ENCODE measurements at regions not wholly inside any gene's neighbourhood (a gene's known extent, or its start where the extent isn't known, plus 50 kb on each side); places are given as distances from the start of the nearest gene placed in this dataset.

DNA sequence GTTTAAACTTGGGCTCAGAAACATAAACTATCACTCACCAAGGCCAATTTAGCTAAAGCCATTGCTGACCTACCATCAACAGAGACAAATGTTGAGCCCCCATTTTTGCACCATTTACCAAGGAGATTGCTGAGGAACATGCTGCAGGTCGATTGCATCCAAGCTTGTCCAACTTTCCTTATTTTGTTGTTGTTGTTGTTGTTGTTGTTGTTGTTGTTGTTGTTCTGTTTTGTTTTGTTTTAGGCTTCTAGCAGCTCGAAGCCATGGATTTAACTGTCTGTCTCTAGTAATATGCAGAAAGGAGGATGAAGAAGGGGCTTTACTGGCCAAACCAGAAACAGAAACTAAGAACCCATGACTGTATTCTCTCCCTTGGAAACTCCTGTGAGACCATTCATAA is 571.5 kb downstream of the IRS1 start:
- TF ChIP-seq POLR2A (IDR thresholded peaks at IDR 0.05; ENCODE audit: low read depth, low read length), result no peak
- no peak for TF ChIP-seq POLR2AphosphoS5 (IDR thresholded peaks at IDR 0.05; ENCODE audit: low read depth, low read length)
- no peak for TF ChIP-seq TAF1 (IDR thresholded peaks at IDR 0.05; ENCODE audit: borderline replicate concordance, low read depth, low read length)

DNA sequence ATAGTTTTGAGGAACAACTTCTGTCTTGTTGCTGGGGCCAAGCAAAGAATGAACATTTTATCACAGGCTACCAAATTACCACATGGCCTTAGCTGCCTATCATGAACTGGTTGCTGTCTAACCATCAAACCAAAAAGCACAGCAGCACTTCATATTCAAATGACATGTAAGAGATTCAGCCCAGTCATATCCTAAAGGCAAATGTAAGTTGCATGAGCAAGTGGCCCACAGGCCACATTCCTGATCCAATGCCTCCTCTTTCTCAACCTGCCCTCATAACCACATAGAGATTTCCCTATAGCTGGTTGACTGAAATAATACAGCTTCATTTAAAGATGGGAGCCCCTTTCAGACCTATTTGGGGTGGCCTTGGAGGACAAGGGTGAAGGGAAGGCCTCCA is 572.3 kb downstream of the IRS1 start:
- DNase-seq (ENCODE audit: insufficient read length), result no peak
- FAIRE-seq, result no peak
- TF ChIP-seq TAF1 (IDR thresholded peaks at IDR 0.05; ENCODE audit: borderline replicate concordance, low read depth, low read length) (no peak), POLR2A (IDR thresholded peaks at IDR 0.05; ENCODE audit: low read depth, low read length) (no peak), POLR2AphosphoS5 (IDR thresholded peaks at IDR 0.05; ENCODE audit: low read depth, low read length) (no peak)

More for the DNA sequence above, 571.5 kb downstream of the IRS1 start:
- FAIRE-seq, result no peak
- DNase-seq (ENCODE audit: insufficient read length), result no peak

DNA sequence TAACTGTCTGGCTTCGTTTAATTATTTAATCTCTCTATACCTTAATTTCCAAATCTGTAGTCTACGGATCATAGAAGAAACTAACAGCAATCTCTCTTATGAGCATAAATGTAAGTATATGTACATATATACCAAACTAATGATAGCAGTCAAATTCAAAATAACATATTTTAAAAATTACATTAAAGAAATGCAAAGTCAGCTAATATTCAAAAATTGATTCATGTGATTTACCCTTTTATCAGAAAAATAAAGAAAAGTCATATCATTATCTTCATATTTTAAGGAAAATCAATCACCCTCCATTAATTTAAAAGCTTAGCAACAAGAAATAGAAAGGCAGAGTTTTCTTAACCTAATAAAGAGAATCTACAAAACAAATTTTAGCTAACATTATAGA is 575.9 kb downstream of the IRS1 start:
- TF ChIP-seq POLR2A (IDR thresholded peaks at IDR 0.05; ENCODE audit: low read depth, low read length) (no peak), TAF1 (IDR thresholded peaks at IDR 0.05; ENCODE audit: borderline replicate concordance, low read depth, low read length) (no peak), POLR2AphosphoS5 (IDR thresholded peaks at IDR 0.05; ENCODE audit: low read depth, low read length) (no peak)
- FAIRE-seq, result no peak
- no peak for DNase-seq (ENCODE audit: insufficient read length)

DNA sequence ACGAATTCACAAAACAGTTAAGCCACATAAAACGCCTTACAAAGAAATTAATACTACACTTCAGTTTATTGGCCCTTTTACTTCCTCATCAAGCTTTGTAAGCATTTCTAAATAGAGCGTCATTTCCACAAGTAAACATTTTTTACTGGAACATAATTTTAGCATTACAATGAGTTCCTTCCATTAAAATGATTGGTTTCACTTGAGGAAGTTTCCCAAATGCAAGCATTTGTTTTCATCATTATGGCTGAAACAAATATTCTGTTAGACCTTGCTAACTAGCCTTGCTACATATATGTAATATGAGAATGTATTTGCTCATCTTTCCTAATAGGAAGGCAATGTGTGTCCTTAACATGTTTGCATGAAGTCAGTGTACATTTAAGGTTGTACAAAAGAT is 579.1 kb downstream of the IRS1 start:
- FAIRE-seq (no peak), DNase-seq (ENCODE audit: insufficient read length) (no peak)

DNA sequence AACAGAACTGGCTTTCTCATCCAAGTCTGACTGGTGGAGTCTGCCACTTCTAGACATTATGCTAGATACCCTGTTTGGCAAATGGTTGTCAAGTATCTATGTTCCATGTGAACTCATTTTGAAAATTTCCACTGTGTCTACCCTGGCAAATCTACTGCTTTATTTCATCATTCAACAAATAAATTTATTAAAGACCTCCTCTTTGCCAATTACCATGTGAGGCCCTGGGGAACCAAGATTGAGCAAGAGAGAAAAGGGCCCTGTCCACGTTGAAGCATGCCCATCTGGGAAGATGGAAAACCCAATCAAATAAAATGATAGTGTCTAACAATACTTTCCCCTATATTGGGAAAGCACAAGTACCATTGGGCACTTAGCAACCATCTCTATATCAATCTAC is 582.4 kb downstream of the IRS1 start:
- no peak for TF ChIP-seq POLR2AphosphoS5 (IDR thresholded peaks at IDR 0.05; ENCODE audit: low read depth, low read length)
- no peak for TF ChIP-seq TAF1 (IDR thresholded peaks at IDR 0.05; ENCODE audit: borderline replicate concordance, low read depth, low read length)
- TF ChIP-seq POLR2A (IDR thresholded peaks at IDR 0.05; ENCODE audit: low read depth, low read length), result no peak
- FAIRE-seq, result no peak
- DNase-seq (ENCODE audit: insufficient read length), result no peak

More for the DNA sequence above, 579.1 kb downstream of the IRS1 start:
- TF ChIP-seq POLR2A (IDR thresholded peaks at IDR 0.05; ENCODE audit: low read depth, low read length), result no peak
- TF ChIP-seq POLR2AphosphoS5 (IDR thresholded peaks at IDR 0.05; ENCODE audit: low read depth, low read length), result no peak
- no peak for TF ChIP-seq TAF1 (IDR thresholded peaks at IDR 0.05; ENCODE audit: borderline replicate concordance, low read depth, low read length)

DNA sequence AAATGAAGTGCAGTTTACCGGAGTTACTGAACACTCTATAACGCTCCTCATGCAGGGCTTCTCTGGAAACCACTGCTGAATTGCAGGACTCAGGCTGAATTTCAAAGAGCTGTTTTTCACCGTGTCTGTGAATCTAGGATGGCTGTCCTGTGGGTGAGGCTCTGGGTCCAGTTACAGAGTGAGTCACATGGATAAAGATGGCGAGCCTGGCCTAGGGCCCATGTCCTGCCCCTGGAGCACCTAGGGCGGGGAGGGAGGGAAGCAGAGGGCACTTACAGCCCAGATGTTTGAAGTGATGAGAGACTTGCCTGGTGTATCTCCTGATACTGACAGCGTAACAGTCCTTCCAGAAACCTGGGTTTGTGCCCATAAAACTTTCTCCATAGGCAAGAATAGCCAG is 583.0 kb downstream of the IRS1 start:
- DNase-seq (ENCODE audit: insufficient read length), result no peak
- FAIRE-seq, result no peak
- no peak for TF ChIP-seq TAF1 (IDR thresholded peaks at IDR 0.05; ENCODE audit: borderline replicate concordance, low read depth, low read length)
- no peak for TF ChIP-seq POLR2A (IDR thresholded peaks at IDR 0.05; ENCODE audit: low read depth, low read length)
- TF ChIP-seq POLR2AphosphoS5 (IDR thresholded peaks at IDR 0.05; ENCODE audit: low read depth, low read length), result no peak

DNA sequence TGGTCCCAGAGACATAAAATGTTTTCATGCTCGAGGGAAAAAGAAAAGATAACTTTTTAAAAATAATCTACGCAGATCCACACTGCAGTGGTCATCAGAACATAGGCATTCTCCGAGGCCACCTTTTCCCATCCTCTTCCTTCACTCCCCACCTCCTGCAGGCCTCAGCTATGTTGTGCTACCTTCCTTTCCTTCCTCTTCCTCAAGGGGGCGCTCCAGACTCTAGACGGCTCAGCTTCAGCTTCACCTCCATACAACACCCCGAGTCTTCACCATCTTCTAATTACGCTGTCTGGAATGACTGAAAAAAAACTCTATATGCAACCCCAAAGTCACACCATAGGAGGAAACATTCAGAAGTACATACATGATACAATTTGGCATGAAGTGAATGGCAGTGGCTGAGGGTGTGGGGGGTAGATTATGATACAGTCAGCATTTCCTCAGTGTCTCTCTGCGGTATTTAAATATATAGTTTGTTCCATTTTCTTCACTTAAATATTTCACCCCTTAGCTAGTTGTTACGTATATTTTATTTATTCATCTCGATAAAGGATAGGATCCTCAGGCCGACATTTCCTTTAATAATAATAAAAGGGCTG is 583.6 kb downstream of the IRS1 start:
- FAIRE-seq (no peak), DNase-seq (ENCODE audit: insufficient read length) (no peak)
- TF ChIP-seq POLR2AphosphoS5 (IDR thresholded peaks at IDR 0.05; ENCODE audit: low read depth, low read length), result no peak
- TF ChIP-seq TAF1 (IDR thresholded peaks at IDR 0.05; ENCODE audit: borderline replicate concordance, low read depth, low read length), result no peak
- no peak for TF ChIP-seq POLR2A (IDR thresholded peaks at IDR 0.05; ENCODE audit: low read depth, low read length)

DNA sequence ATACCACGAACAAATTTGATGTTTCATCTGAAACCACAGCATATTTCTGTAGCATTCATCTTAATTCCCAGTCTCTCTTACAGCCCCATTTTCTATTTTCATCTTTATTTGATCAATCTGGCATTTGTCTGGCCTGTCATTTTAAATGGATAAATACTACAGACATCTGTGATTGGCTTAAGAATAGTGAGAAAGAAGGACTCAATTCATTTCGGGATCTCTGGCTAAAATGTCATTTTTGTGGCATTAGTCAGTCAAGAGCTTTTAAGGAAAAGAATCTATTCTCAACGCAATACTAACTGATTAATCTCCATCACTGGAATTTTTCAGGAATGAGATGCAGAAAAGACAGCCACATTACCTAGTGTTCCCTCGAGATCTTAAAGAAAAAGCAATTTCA is 585.9 kb downstream of the IRS1 start:
- no peak for FAIRE-seq
- no peak for TF ChIP-seq POLR2AphosphoS5 (IDR thresholded peaks at IDR 0.05; ENCODE audit: low read depth, low read length)
- TF ChIP-seq POLR2A (IDR thresholded peaks at IDR 0.05; ENCODE audit: low read depth, low read length), result no peak
- no peak for TF ChIP-seq TAF1 (IDR thresholded peaks at IDR 0.05; ENCODE audit: borderline replicate concordance, low read depth, low read length)
- DNase-seq (ENCODE audit: insufficient read length), result no peak

DNA sequence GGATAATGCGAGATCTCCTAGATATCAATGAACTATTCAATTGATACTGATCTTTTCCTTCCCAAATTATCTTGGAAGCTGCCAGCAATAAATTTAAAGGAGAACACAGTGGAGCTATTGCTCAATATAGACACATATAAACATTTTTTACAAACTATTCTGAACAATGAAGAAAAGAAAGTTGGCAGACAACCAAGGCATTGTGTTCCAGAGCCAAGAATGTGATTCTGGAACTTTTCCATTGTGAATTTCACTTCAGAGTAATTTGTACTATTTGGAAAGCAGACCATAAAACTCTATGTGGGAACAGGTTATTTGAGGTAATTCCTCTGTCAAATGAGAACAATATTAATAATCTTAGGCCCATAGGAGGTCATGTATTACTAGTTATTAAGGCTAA is 588.2 kb downstream of the IRS1 start:
- FAIRE-seq (no peak), DNase-seq (ENCODE audit: insufficient read length) (no peak)

DNA sequence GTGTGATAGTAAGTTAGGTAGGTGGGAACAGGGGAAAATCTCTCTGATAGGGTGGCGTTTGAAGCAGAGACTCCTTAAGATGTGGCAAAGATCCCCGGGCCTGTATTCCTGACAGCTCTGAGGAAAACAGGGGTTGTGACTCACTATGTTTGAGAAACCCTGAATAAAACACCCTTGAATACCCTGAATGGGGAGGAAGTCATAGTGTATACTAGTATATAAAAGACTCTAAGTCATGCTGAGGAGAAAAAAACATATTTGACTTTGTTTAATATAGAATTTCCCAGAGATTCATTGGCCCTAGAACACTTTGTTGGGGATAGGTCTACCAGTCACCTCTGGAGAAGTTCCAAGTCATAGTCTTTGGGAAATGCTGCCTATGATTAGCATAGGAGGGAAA is 590.9 kb downstream of the IRS1 start:
- TF ChIP-seq POLR2AphosphoS5 (IDR thresholded peaks at IDR 0.05; ENCODE audit: low read depth, low read length) (no peak), POLR2A (IDR thresholded peaks at IDR 0.05; ENCODE audit: low read depth, low read length) (no peak), TAF1 (IDR thresholded peaks at IDR 0.05; ENCODE audit: borderline replicate concordance, low read depth, low read length) (no peak)
- FAIRE-seq (no peak), DNase-seq (ENCODE audit: insufficient read length) (no peak)

More for the DNA sequence above, 588.2 kb downstream of the IRS1 start:
- TF ChIP-seq TAF1 (IDR thresholded peaks at IDR 0.05; ENCODE audit: borderline replicate concordance, low read depth, low read length), result no peak
- TF ChIP-seq POLR2A (IDR thresholded peaks at IDR 0.05; ENCODE audit: low read depth, low read length), result no peak
- no peak for TF ChIP-seq POLR2AphosphoS5 (IDR thresholded peaks at IDR 0.05; ENCODE audit: low read depth, low read length)

DNA sequence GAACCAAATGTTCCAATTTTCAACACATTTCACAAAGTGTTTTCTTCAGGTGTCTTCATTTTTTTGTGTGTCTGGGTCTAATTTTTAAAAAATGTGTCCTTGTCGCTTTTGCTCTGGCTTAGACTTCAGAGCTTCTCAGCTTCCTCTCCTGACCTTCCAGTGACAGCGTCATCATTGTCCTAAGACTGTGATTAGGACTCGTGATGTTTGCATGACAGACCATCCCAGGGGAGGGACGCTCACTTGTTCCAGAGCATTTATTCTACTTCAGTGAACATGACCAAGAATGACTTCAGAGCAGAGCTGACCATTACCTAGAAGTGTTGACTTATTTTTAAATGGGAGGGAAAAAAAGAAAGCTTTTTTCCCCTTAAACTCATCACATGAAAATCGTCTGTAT is 591.9 kb downstream of the IRS1 start:
- DNase-seq (ENCODE audit: insufficient read length) (no peak), FAIRE-seq (no peak)
- TF ChIP-seq TAF1 (IDR thresholded peaks at IDR 0.05; ENCODE audit: borderline replicate concordance, low read depth, low read length), result no peak
- no peak for TF ChIP-seq POLR2A (IDR thresholded peaks at IDR 0.05; ENCODE audit: low read depth, low read length)
- no peak for TF ChIP-seq POLR2AphosphoS5 (IDR thresholded peaks at IDR 0.05; ENCODE audit: low read depth, low read length)

DNA sequence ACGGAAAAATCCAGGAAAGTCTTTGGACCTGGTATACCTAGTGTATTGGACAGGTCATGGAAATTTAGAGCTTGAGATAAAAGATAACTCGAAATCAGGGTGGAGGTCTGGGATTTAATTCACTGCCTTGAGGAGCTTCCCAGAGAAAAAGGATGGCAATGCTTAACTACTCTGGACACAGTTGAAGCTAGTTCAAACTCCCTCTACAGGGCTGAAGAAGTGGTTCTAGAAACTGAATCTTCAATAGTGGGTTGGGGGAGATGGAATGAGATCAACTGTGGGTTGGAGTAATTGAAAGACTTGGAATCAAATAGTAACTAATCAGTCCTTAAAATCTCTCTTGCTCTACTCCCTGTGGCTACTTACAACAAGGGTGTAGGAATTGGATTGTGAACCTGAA is 600.1 kb downstream of the IRS1 start:
- no peak for FAIRE-seq
- TF ChIP-seq TAF1 (IDR thresholded peaks at IDR 0.05; ENCODE audit: borderline replicate concordance, low read depth, low read length) (no peak), POLR2AphosphoS5 (IDR thresholded peaks at IDR 0.05; ENCODE audit: low read depth, low read length) (no peak), POLR2A (IDR thresholded peaks at IDR 0.05; ENCODE audit: low read depth, low read length) (no peak)
- no peak for DNase-seq (ENCODE audit: insufficient read length)

Data from GM12892 (cell line).